ENCODE measurements at regions not wholly inside any gene's neighbourhood (a gene's known extent, or its start where the extent isn't known, plus 50 kb on each side); places are given as distances from the start of the nearest gene placed in this dataset.

GRCh38 chr2:45232818-45233217 lies 223.6 kb upstream of the SIX2 start:
- no peak for TF ChIP-seq CTCF (IDR thresholded peaks at IDR 0.05; ENCODE audit: low read depth, low read length)
- TF ChIP-seq MYC (IDR thresholded peaks at IDR 0.05; ENCODE audit: low read depth, low read length): no peak
- no peak for TF ChIP-seq POLR2A (IDR thresholded peaks at IDR 0.05; ENCODE audit: extremely low read depth, insufficient read length)
- TF ChIP-seq, protein P1, sequence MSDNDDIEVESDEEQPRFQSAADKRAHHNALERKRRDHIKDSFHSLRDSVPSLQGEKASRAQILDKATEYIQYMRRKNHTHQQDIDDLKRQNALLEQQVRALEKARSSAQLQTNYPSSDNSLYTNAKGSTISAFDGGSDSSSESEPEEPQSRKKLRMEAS (IDR thresholded peaks at IDR 0.05; ENCODE audit: low read depth, low read length): no peak

All from NB4 (cell line).